NCI-H1694 (cell line): ENCODE measurements at regions not wholly inside any gene's neighbourhood (a gene's known extent, or its start where the extent isn't known, plus 50 kb on each side); places are given as distances from the start of the nearest gene placed in this dataset.

ENCODE experiments used
- DNase-seq: peaks from one replicate; lab custom pipeline; 2025; lab: John Stamatoyannopoulos, UW

DNA sequence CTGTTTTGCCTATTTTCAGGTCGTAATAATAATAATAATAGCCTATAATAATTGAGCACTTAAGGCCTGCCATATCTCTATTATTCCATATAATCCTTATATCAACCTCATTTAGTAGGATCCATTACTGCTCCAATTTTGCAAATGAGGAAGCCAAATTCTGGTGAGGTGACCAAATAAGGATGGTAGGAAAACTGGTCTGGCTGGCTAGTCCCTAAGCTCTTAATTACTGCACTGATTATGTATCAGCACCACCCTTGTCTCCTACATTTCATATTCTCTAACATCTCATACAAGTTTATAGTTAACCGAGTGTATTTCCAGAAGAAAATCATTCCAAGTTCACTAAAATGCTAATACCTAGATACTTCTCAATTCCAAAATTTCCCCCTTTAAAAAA lies 166.5 kb upstream of the RGMB start:
- no peak for DNase-seq

DNA sequence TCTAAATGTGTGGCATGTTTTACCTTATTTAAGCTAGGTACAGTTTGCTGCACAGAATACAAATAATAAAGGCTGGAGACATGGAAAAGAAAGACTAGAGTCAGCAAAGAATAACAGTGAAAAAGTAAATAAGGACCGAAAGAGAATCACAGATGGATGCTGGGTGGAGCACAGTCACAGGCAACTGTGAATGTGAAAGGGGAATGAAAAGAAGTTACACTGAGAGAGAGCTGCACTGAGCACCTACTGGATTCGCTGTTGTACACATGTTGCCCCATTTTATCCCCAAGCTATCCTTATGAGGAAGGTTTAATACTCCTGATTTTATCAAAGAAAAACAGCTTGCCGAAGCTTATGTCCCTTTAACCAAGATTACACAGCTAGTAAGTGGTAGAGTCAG lies 165.4 kb upstream of the RGMB start:
- no peak for DNase-seq

DNA sequence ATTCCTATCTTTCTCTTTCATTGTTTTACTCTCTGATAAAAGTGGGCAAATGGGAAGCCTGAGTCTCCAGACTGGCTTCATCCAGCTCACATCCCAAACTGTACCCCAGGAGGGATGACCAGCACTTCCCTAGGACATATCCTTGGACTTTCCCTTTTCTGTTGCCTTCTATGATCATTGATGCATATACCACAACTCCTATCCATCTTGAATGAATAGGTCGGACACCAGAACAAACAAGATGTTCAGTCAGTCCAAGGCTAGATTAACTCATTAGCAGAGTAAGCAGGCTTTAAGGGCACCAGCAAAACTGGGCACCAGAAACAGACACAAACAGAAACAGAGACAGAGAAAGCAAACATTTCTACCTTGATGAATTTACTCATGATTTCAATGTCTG lies 159.1 kb upstream of the RGMB start:
- no peak for DNase-seq

DNA sequence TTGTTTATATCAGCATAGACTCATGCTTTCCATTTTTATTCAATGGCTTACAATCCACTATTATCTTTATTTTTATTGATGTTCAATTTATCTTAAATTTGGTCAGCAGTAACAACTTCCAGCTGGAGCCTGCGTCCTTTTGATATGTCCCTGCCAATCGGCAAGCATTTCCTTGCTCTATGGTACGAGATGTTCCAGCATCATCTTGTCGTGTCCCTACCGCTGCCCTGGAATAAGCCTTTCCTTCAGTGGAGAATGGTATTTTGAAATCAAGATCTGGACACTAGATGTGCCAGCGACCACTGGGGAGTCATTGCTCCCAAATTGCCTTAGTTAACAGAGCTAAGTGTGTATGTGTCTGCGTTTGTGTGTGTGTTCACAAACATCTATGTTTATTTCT lies 151.6 kb upstream of the RGMB start:
- DNase-seq: no peak

DNA sequence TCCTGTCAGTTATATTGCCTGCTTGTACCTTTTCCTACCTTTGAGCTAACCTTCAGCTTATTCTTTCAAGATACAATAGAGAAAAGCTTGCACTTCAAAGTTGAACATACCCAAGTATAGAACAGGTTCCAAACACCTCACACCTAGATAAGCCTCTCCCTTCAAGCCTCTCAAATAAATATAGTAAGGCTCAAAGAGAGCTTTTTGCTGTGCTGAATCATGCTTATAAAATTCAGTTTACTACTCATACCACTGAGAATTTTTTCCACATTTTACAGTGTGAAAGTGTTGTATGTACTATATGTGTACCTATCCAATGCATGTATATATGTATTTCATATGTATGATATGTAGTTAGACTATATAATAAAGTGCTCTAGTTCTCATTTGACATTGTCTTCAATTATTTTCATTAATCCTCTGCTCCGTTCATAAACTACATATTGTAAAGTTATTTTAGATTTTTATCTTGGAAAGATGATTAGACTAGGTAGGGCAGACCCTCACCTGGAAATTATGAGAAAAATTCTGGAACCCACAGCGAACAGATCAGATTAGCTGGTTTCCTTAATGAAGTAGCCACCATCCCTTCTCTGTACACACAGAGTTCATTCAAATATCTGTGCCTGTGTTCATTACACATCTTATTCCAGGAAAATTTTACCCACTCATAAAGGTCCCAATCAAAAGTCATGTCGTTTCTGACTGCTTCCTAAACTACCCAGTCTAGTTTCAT lies 149.2 kb upstream of the RGMB start:
- DNase-seq: no peak

DNA sequence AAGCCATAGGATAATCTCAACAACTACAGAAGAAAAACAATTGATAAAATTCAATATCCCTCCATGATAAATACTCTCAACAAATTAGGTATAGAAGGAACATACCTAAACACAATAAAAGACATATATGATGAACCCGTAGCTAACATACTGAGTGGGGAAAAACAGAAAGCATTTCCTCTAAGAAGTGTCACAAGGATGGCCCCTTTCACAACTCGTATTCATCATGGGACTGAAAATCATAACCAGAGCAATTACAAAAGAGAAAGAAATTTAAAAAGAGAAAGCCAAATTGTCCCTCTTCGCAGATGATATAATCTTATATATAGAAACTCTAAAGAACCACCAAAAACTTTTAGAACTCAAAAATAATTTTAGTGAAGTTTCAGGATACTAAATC lies 146.3 kb upstream of the RGMB start:
- DNase-seq: no peak

DNA sequence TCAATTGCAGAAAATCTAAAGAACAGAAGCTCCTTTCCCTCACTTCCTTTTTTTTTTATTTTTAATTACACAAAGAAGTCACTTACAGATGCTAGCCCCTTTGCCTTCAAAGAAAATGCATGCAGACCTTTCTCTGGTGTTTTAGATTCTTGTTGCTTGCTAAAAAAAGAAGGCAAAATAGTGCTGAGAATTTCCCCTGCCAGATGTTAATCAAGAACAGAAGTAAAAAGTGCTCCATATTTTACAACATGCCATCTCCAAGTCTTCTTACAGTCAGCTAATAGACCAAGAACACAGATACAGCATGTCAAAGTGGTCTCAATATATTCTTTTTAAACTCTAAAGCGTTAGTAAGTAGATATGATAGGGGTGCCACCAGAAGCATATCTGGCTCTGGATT lies 142.8 kb upstream of the RGMB start:
- DNase-seq: no peak

DNA sequence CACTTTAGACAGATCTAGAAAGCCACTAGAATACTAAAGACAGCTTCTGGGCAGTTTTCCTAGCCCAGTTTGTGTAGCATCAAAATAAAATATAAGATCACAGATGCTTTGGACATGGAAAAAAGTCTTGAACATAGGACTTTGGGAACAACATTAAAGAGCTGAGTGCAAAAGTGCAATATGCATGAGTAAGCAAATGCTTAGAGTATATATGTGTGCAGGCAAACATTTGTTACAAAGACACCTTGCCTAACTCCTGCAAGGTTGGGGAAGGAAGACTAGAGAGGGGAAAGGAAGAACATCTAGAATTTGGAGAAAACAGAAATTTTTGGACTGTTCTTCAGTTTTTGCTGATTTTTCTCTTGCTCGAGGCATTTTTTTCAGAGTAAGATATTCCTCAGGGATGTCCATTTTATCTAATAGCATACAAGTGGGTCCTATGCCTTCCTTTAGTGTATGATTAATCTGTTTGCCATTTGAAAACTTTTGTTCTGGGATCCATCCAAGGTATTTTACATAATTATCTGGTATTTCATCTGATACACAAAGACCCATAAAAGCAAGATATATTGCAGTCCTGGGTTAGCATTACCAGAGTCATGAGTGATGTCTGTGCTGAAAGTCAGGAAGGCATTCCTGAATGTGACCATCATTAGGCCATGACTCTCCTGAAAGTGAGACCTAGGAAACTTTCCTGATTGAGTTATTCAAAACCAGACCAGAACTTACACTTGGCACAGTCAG lies 142.0 kb upstream of the RGMB start:
- DNase-seq: no peak

DNA sequence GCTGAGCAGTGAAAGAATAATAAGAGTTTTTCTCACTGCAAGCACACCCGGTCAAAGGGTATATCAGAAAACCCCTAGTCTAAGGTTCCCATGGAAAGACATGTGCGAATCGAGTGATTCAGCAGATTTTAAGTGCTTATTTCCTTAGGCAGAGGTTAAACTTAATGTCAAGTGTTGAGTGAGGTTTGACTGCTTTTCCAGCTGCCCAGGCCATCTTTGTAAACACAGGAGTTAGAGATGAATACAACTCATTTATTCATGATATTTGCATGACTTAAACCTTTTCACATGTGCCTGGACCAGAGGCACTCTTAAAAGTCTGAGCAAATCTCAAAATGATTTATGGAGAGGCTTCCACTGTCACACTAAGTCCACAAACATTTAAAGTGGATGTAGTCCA lies 137.8 kb upstream of the RGMB start:
- no peak for DNase-seq

DNA sequence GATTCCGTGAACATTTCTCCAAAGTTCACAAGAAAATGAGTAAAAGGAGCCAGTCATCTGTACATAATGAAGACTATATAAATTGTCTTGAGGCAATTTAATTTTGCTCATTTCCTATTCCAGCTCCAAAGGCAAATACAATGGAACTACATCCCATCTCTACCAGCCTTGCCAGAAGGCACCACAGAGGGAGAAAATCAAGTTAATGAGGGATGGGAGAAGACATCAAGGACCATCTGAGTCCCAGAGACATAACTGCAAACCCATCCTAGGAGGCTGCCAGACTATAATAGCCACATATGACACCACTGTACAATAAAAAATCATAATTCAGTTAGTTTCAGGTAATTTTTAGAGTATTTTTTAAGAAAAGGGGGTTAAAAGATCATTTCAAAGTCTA lies 136.3 kb upstream of the RGMB start:
- DNase-seq: no peak

DNA sequence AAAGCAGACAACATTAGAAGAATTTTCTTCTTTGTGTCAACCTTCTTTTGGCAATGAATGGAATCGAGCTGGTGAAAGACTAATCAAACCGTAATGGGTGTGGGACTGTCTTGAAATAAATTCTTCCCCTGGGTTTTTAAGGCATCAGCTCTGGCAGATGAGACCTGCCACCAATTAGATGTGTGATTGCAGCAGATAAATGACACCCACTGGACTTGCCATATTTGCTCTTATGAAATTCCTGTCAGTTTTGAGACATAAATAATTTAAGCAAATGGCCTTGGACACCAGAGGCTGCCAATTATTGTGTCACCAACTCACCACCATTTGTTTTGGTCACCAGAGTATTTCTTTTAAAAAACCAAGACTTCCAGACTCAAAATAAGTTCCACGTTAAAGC lies 135.9 kb upstream of the RGMB start:
- no peak for DNase-seq

DNA sequence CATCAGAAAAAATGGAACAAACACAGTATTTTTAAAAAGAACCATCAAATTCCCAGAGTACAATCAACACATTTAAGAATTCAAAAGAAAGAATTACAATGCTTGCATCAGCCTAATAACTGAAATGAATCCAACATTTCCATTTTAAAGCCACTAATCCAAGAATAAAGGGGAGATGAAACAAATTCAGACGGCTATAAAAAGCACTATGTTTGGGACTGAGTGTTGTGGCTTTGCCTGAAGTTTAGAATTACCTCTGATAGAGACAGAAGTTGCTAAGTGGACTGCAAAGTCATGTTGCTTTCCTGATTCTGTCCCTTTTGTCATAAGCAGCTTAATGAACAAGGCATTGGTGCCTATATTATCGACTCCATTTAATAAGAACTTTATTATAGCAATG lies 135.4 kb upstream of the RGMB start:
- no peak for DNase-seq

DNA sequence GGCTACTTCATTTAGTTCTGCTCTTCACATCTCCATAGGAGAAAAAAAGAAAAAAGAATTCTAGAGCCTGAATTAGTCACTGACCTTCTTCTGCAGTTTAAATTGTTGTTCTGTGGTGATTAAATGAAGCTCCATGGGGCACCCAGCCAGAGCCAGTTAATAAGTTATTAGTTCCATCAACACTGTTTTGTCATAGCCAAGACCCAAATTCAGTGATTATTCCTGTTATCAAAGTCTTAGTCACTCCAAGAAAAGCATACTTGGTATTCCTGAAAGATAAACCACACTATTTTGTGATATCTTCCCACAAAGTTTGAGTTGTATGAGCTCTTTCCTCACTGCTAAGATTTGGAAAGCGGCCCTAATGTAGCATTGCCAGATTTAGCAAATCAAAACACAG lies 134.8 kb upstream of the RGMB start:
- no peak for DNase-seq

DNA sequence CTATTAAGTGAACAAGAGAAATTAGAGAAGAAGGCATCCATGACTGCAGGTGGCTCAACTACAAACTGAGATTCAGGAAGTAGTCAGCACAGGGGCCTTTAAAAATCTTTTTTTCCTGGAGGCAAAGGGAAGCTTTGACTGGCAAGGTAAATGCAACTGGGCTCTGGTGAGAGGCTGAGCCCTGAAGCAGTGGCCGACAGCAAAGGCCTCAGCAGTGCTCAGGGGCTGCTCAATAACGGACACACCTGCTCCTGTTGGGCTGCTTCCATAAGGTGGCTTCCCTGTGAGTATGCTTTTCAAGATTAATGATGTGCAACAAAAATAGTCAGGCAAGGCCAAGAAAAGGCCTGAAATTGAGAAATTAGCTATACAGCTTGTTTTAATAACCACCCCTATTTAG lies 134.2 kb upstream of the RGMB start:
- no peak for DNase-seq

DNA sequence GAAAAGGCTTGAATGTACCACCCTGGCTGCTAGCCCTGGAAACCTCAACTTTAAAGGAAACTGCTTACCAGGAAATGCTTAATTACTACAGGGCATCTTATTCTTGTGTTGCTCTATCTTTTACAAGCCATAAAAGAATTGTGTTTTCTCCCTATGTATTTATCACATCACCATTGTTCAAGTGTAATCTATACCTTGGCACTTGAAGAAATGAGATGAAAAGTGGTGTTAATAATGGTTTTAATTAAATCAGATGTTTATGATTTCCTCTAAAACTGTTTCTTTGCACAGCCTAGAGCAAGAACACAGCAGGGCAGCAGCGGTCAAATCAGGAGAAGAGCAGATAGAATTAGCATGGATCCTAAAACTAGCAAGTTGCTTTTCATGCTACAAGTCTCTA lies 131.8 kb upstream of the RGMB start:
- no peak for DNase-seq

DNA sequence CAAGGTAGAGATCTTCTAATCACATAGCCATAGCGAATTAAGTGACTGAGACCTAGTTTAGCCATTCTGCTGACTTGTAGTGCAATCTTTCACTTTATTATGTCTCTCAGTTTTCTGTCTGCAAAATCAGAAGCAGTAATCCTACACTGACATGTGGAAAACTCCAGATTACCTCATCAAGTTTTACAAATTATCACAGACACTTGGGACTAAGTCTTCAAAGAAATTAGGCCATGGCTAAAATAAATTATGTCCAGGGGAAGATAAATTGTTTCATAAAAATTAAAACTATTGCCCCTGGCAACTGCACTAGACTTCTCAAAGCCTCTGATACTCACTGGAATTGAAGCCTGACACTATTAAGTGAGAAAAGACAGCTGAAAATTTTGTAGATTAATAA lies 129.9 kb upstream of the RGMB start:
- DNase-seq: no peak

DNA sequence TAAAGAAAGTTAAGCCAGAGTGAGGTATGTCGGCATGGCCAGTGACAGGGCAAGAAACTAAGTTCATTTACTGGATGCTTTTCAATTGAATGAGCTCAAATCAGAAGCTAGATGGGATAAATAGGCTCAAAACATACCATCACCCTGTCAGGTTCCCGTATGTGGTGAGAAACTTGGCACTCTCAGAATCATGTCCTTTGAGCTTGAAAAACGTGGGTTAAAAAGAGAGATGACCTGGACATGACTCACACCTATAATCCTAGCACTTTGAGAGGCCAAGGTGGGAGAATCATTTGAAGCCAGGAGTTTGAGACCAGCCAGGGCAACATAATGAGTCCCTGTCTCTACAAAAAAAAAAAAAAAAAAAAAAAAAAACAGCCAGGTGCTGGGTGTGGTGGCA lies 121.7 kb upstream of the RGMB start:
- no peak for DNase-seq

DNA sequence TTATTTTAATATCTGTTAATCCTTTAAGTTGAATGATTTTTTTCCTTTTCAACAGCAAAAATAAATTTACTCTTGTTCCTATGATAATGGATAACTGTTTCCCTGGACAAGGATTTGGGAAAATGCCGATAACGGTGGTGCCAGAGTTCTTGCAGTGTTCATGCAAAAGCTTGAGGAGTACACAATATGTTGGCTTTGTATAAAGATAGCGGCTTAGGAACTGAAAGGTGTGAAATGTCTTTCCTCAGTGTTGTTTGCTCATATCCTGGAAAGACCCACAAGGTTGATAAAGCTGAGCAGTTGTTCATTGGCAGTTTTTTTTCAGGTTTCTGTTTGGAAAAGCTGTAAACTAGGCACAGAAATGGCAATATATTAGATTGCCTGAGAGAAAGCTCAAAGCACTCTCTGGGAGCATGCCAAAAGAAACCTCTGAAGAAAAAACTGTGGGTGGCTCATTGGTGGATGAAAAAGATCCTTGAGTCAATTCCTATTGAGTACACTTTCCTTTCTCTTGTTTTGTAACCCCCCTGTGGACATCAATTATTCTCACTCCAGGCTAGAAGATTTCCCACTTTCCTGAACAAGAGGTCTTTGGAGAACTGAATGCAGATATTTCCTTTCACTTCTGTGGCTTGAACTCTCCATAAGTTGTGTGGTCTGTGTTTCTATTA lies 117.2 kb upstream of the RGMB start:
- DNase-seq: no peak

DNA sequence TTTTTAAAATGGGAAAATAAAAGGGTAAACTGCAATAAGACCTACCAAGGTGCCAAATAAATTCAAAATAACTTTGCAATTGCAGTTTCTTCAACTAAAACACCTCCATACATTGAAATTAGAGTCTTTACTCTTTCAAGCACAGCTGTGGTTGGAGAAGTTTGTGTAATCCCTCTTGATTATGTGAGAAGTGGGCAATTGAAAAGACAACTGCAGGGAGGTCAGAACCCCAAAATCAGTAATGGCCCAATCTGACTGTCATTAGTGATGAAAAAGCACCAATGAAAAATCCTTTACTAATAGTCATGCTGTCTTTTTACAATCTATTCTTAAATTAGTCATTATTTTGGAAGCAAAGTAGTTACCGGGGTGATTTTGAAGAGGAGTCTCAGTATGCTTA lies 116.7 kb upstream of the RGMB start:
- DNase-seq: no peak

DNA sequence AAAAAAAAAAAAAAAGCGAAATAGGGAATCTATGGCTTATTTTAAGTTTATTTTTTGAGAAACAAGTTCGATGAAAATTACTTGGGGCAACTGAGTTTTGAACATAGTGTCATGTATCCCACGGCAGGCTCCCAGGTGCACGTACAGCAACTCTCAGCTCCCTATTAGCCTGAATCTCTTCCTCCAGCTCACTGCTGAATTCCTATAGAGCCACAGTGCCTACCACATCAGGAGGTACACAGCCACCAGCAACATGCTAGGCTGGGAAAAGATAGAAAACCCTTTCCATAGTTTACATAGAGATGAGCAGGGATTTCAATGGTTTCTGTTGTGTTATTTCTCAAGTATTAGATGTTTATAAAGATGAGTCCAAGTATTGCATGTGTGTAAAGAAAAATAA lies 115.9 kb upstream of the RGMB start:
- no peak for DNase-seq

DNA sequence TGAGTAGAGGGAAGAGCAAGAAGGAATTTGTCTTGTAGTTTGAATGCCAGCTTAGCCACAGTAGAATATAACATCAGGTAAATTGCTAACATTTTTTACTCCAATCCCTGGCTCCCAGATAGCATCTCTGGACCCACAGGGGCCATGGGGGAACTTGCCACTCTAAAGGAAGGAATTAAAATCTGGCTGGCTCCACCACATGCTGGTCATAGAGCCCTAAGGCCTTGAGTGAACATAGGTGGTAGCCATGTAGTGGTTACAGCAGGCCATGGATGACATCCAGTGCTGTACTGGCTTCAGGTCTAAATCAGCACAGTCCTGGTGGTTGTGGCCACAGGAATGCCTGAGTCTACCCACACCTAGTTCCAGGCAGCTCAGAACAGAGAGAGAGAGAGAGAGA lies 109.9 kb upstream of the RGMB start:
- no peak for DNase-seq

DNA sequence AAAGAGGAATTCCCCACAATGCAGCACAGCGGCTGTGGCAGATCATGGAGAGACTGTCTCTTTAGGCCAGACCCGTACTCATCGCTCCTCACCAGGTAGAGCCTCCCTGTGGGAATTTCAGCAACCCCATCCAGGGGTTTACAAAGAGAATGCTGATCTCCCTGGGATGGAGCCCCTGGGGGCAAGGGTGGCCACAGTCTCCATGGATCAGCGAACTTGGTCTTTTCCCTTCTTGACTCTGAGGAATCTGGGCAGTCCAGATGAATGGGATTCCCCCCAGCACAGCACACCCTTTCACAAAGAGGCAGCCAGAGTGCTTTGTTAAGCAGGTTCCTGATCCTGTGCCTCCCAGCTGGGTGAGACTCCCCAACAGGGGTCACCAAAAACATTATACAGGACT lies 108.7 kb upstream of the RGMB start:
- no peak for DNase-seq

DNA sequence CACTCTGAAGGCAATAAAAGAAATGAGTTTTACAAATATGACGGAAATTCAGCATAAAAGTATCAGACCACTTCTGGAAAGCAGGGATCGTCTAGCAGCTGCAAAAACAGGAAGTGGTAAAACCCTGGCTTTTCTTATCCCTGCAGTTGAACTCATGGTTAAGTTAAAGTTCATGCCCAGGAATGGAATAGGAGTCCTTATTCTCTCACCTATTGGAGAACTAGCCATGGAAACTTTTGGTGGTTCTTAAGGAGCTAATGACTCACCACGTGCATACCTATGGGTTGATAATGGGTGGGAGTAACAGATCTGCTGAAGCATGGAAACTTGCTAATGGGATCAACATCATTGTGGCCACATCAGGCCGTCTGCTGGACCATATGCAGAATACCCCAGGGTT lies 93.5 kb upstream of the RGMB start:
- DNase-seq: no peak

DNA sequence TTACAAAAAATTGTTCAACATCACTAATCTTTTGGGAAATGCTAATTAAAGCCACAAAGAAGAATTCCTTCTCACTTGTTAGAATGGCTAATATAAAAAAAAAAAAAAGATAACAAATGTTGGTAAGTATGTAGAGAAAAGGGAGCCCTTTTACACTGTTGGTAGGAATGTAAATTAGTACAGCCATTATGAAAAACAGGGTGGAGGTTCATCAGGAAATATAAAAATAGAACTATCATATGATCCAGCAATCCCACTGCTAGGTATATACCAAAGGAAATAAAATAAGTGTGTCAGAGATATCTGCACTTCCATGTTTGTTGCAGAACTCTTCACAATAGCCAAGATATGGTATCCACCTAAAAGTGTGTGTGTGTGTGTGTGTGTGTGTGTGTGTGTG lies 83.5 kb upstream of the RGMB start:
- DNase-seq: no peak
